Transverse colon (tissue), 4 donors: ENCODE measurements at regions not wholly inside any gene's neighbourhood (a gene's known extent, or its start where the extent isn't known, plus 50 kb on each side); places are given as distances from the start of the nearest gene placed in this dataset.

Source experiments
- DNase-seq: peaks from one replicate; pipeline ENCODE4 v3.0.0-alpha.2; 2019
- H3K27ac ChIP-seq, 4 donors: fragments of 200-600 bp; sonication (generic); 2 replicates each; pipeline ENCODE4 v1.5.1; 2016 to 2018; ENCODE audit warnings: inconsistent platforms in 4 of 4
- H3K27me3 ChIP-seq: fragments of 200-600 bp; sonication (generic); 2 replicates; pipeline ENCODE4 v1.5.1; 2017; ENCODE audit warnings: inconsistent platforms
- H3K36me3 ChIP-seq, 4 donors: fragments of 200-600 bp; sonication (generic); 2 replicates each; pipeline ENCODE4 v1.5.1; 2017 to 2019; ENCODE audit warnings: inconsistent platforms in 4 of 4
- H3K4me1 ChIP-seq, 4 donors: fragments of 200-600 bp; sonication (generic); 2 replicates each; pipeline ENCODE4 v1.5.1; 2017 to 2020; ENCODE audit warnings: inconsistent platforms in 4 of 4
- H3K4me3 ChIP-seq, 4 donors: fragments of 200-600 bp; sonication (generic); 1 replicate in 1 of 4; 2 replicates in 3 of 4; pipeline versions ENCODE4 v1.5.1 to v1.6.1; 2017 to 2019; ENCODE audit warnings: inconsistent platforms in 4 of 4
- H3K9me3 ChIP-seq, 2 donors: fragments of 200-600 bp; sonication (generic); 2 replicates each; pipeline ENCODE4 v1.5.1; 2017 to 2019; ENCODE audit warnings: inconsistent platforms in 2 of 2
- CTCF ChIP-seq, 5 experiments: fragments of 200-600 bp in 3 of 5; fragments of 450-650 bp in 2 of 5; sonication (generic) in 3 of 5; IDR thresholded peaks; 1 replicate in 2 of 5; 2 replicates in 3 of 5; pipeline ENCODE4 v1.5.1; 2016 to 2017; ENCODE audit warnings: antibody characterized with exemption in 5 of 5, inconsistent platforms in 3 of 5, mild to moderate bottlenecking in 2 of 5, moderate library complexity in 1 of 5
- EP300 ChIP-seq: sonication (generic); formaldehyde crosslinking; IDR thresholded peaks from one replicate; pipeline ENCODE4 v1.6.1; 2017; ENCODE audit warnings: antibody characterized with exemption, low read depth
- POLR2A ChIP-seq: fragments of 450-650 bp; IDR thresholded peaks from one replicate; pipeline ENCODE4 v1.6.1; 2016; ENCODE audit warnings: antibody characterized with exemption, mild to moderate bottlenecking, moderate library complexity
- POLR2AphosphoS5 ChIP-seq, 3 donors: sonication (generic); formaldehyde crosslinking; IDR thresholded peaks; one replicate each; pipeline ENCODE4 v1.6.1; 2016; ENCODE audit warnings: antibody characterized with exemption in 3 of 3
- WGBS, 2 donors: methylation state at CpG; one replicate each; pipeline ENCODE4 v1.1.5; 2018; ENCODE audit warnings: low coverage in 1 of 2; 5-methylcytosine and 5-hydroxymethylcytosine counted together
- in situ Hi-C, 4 donors: fragments of 200-750 bp; cut with MboI; loops; one replicate each; pipeline versions ENCODE4 v1.15.0 to v1.15.1; 2017; ENCODE audit warnings: low sequenced_read_pairs in 3 of 4, low pct_ligation_motif_present in 1 of 4, low pct_unique_long_range_greater_than_20kb in 1 of 4
- intact Hi-C: fragments of 100-400 bp; cut with DNase I; formaldehyde crosslinking; loops from one replicate; pipeline ENCODE4 v1.15.1; 2023; ENCODE audit warnings: low total_unique reads

DNA sequence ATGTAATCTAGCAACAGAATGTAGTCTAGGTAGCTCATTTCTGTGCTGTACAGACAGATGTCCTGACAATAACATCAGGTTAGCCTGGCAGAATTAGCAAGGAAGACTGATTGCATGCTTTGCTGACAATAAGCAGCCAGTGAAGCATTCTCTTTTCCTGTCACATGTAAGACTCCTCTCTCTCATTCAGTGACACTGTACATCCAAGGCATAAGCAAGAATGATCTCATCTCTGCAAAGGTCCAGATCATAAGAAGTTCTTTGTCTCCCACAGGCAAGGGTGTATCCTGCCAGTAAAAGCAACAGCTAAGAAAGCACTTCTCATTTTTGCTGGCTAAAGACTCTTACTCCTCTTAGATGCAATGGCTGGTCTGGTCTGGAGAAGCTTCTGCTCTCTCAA, 861.8 kb downstream of the TAF11L14 start:
- H3K27ac ChIP-seq, result no peak overlapping the region
- H3K9me3 ChIP-seq, result no peaks in the 10 kb centered on the region
- H3K4me3 ChIP-seq, result no peak overlapping the region
- no peaks in the 10 kb centered on the region for H3K27me3 ChIP-seq
- H3K4me1 ChIP-seq, result no peaks in the 10 kb centered on the region
- no peak for DNase-seq
- intact Hi-C loops (loop anchor here (5.0 kb wide), 1 partner anchor 306 kb away; no protein-coding TSS in a partner anchor), in situ Hi-C loops (no loop called here)
- no peaks in the 10 kb centered on the region for H3K36me3 ChIP-seq
- TF ChIP-seq POLR2A (no peak), POLR2AphosphoS5 (IDR thresholded peaks at IDR 0.05) (no peak), EP300 (no peak), CTCF (IDR thresholded peaks at IDR 0.05) (no peak)

DNA sequence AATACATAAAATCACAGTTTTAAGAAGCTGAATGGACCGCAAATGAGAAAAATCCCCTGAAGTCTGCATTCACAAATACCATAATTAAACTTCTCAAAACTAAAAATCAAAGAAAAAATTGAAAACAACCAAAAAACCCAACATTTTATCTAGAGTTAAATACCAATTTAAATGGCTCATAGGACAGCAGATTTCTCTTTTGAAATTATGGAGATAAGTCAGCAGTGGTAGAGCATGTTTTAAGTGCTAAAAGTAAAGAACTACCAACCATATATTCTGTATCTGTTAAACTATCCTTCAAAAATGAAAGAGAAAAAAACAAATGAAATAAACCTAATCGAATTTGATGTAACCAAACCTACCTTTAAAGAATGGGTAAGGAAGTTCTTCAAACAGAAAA, 862.8 kb downstream of the TAF11L14 start:
- TF ChIP-seq CTCF (IDR thresholded peaks at IDR 0.05) (no peak), POLR2AphosphoS5 (IDR thresholded peaks at IDR 0.05) (no peak), POLR2A (no peak), EP300 (no peak)
- WGBS, 2 donors, result 72 to 100% methylated on average over 2 of the region's 2 CpGs
- in situ Hi-C loops, result no loop called here

DNA sequence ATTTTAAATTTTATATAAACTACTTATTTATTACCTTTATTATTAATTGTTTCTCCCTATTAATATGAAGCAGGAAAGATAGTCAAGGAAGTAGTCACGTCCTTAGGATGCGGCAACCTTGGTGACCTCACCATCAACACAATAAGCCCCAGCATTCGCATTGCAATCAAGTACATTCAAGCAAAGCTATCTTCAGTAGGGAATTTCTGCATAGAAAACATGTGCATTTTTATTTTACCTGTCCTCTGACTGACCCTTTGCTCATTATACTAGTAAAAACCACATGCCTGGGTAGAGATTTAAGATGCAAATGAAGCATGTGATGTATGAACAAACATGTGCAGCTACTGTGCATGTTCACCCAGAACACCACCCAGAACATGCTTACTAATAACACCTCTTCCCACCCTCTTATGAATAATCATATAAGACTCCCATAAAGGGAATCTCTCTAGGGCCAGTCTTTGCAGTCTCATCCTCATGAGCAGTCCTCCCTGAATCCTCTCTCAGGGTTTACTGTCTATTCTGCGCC, 869.6 kb downstream of the TAF11L14 start:
- 76 to 94% methylated on average over 4 of the region's 4 CpGs for WGBS, 2 donors
- no peaks in the 10 kb centered on the region for H3K36me3 ChIP-seq
- no peak overlapping the region for H3K4me3 ChIP-seq
- no peaks in the 10 kb centered on the region for H3K4me1 ChIP-seq
- DNase-seq, result no peak
- H3K9me3 ChIP-seq, result no peaks in the 10 kb centered on the region
- in situ Hi-C loops, result no loop called here
- intact Hi-C loops, result no loop called here
- TF ChIP-seq CTCF (IDR thresholded peaks at IDR 0.05) (no peak), POLR2AphosphoS5 (IDR thresholded peaks at IDR 0.05) (no peak), POLR2A (no peak), EP300 (no peak)
- no peaks in the 10 kb centered on the region for H3K27me3 ChIP-seq
- no peak overlapping the region for H3K27ac ChIP-seq

More for the DNA sequence above, 862.8 kb downstream of the TAF11L14 start:
- DNase-seq, result no peak
- no peaks in the 10 kb centered on the region for H3K4me1 ChIP-seq
- no peaks in the 10 kb centered on the region for H3K27me3 ChIP-seq
- H3K27ac ChIP-seq, result no peak overlapping the region
- intact Hi-C loops, result loop anchor here (5.0 kb wide), 1 partner anchor 305 kb away; no protein-coding TSS in a partner anchor
- no peaks in the 10 kb centered on the region for H3K9me3 ChIP-seq
- no peak overlapping the region for H3K4me3 ChIP-seq
- H3K36me3 ChIP-seq, result no peaks in the 10 kb centered on the region

DNA sequence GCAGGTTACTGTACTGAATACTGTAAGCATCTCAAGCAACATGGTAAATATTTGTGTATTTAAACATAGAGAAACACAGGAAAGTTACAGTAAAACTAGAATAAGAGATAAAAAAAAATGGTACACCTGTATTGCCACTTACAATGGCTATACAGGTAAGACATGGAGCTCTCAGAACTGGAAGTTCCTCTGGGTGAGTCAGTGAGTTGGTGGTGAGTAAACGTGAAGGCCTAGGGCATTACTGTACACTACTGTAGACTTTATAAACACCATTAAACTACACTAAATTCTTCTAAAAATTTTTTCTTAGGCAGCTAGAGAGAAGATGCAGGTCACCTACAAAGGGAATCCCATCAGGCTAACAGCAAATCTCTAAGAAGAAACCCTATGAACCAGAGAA, 872.9 kb downstream of the TAF11L14 start:
- 86 to 91% methylated on average over 1 of the region's 1 CpG for WGBS, 2 donors
- no peak overlapping the region for H3K4me3 ChIP-seq
- no peaks in the 10 kb centered on the region for H3K36me3 ChIP-seq
- no peaks in the 10 kb centered on the region for H3K27me3 ChIP-seq
- intact Hi-C loops, result no loop called here
- TF ChIP-seq POLR2AphosphoS5 (IDR thresholded peaks at IDR 0.05) (no peak), POLR2A (no peak), CTCF (IDR thresholded peaks at IDR 0.05) (no peak), EP300 (no peak)
- H3K27ac ChIP-seq, result no peak overlapping the region
- in situ Hi-C loops, result no loop called here
- H3K9me3 ChIP-seq, result no peaks in the 10 kb centered on the region
- no peaks in the 10 kb centered on the region for H3K4me1 ChIP-seq
- no peak for DNase-seq
